RPMI8226 (cell line): ENCODE measurements at regions not wholly inside any gene's neighbourhood (a gene's known extent, or its start where the extent isn't known, plus 50 kb on each side); places are given as distances from the start of the nearest gene placed in this dataset.
"Not testable (repeated sequence)": the region's sequence is repeated elsewhere in the genome, so short reads cannot be mapped to it uniquely, and the experiment has no call there.

Source experiments
- DNase-seq: peaks from one replicate; pipeline ENCODE4 v3.0.0-alpha.2; 2015

- no peak for DNase-seq
Observed at GRCh38 chr3:144553301-144553700, 581.7 kb downstream of the DIPK2A start.

GRCh38 chr3:144554889-144555288 is 583.3 kb downstream of the DIPK2A start:
- no peak for DNase-seq

- no peak for DNase-seq
Observed at GRCh38 chr3:144556392-144556791, 584.8 kb downstream of the DIPK2A start.

- no peak for DNase-seq
Observed at GRCh38 chr3:144557515-144557914, 585.9 kb downstream of the DIPK2A start.

GRCh38 chr3:144564011-144564410 is 592.4 kb downstream of the DIPK2A start:
- DNase-seq = no peak

GRCh38 chr3:144566320-144566719 is 594.7 kb downstream of the DIPK2A start:
- no peak for DNase-seq

GRCh38 chr3:144569651-144570050 is 598.0 kb downstream of the DIPK2A start:
- no peak for DNase-seq

GRCh38 chr3:144583871-144584270 is 612.2 kb downstream of the DIPK2A start:
- DNase-seq = no peak

- no peak for DNase-seq
Observed at GRCh38 chr3:144585408-144585807, 613.8 kb downstream of the DIPK2A start.

- DNase-seq = no peak
Observed at GRCh38 chr3:144585953-144586352, 614.3 kb downstream of the DIPK2A start.

- no peak for DNase-seq
Observed at GRCh38 chr3:144586382-144586781, 614.8 kb downstream of the DIPK2A start.

GRCh38 chr3:144590854-144591253 is 619.2 kb downstream of the DIPK2A start:
- no peak for DNase-seq

- DNase-seq = no peak
Observed at GRCh38 chr3:144593881-144594280, 622.3 kb downstream of the DIPK2A start.

GRCh38 chr3:144620236-144620635 is 648.6 kb downstream of the DIPK2A start:
- not testable (repeated sequence) for DNase-seq

GRCh38 chr3:144622845-144623244 is 651.2 kb downstream of the DIPK2A start:
- DNase-seq = no peak

GRCh38 chr3:144624656-144625055 is 653.0 kb downstream of the DIPK2A start:
- no peak for DNase-seq

GRCh38 chr3:144626835-144627234 is 655.2 kb downstream of the DIPK2A start:
- DNase-seq = no peak

GRCh38 chr3:144629381-144629780 is 657.8 kb downstream of the DIPK2A start:
- DNase-seq = no peak

- no peak for DNase-seq
Observed at GRCh38 chr3:144636833-144637232, 665.2 kb downstream of the DIPK2A start.

- DNase-seq = no peak
Observed at GRCh38 chr3:144638009-144638408, 666.4 kb downstream of the DIPK2A start.

- DNase-seq = no peak
Observed at GRCh38 chr3:144643771-144644198, 672.2 kb downstream of the DIPK2A start.

- no peak for DNase-seq
Observed at GRCh38 chr3:144645300-144645699, 673.7 kb downstream of the DIPK2A start.

GRCh38 chr3:144650380-144650779 is 678.8 kb downstream of the DIPK2A start:
- DNase-seq = no peak

GRCh38 chr3:144652573-144652972 is 681.0 kb downstream of the DIPK2A start:
- DNase-seq = no peak

GRCh38 chr3:144655423-144655822 is 683.8 kb downstream of the DIPK2A start:
- no peak for DNase-seq

GRCh38 chr3:144660186-144660585 is 688.6 kb downstream of the DIPK2A start:
- DNase-seq = no peak
